Renal cortex interstitium (tissue), 11 donors: ENCODE measurements at regions not wholly inside any gene's neighbourhood (a gene's known extent, or its start where the extent isn't known, plus 50 kb on each side); places are given as distances from the start of the nearest gene placed in this dataset.

ENCODE experiments used
- DNase-seq, 11 donors: peaks; one replicate each; pipeline ENCODE4 v3.0.0-alpha.2; 2013; ENCODE audit warnings: low read depth in 9 of 11, low spot score in 4 of 11; ENCODE audit errors: extremely low read depth in 1 of 11

GRCh38 chr3:3745693-3746092 is 53.5 kb upstream of the LRRN1 start:
- DNase-seq = no peak

GRCh38 chr3:3744826-3745225 is 54.4 kb upstream of the LRRN1 start:
- no peak for DNase-seq

DNA sequence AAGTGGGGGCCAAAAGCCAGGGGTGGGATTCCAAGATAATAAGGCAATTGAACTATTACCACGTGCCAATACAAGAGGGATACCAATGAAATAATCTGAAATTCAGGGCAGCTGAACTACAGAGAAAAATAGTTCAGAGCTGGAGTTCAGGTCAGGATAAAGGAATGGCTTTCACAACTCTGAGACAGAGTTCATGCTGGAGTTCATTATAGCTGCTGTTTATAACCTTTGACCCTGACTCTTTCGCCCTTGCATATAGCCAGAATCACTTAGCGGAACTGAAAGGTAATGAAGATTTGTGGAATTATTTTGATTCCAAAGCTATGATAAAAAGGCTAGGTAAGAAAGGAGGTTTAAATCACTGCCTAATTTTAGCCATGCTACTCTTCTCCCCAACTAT is 55.5 kb upstream of the LRRN1 start:
- DNase-seq = no peak

DNA sequence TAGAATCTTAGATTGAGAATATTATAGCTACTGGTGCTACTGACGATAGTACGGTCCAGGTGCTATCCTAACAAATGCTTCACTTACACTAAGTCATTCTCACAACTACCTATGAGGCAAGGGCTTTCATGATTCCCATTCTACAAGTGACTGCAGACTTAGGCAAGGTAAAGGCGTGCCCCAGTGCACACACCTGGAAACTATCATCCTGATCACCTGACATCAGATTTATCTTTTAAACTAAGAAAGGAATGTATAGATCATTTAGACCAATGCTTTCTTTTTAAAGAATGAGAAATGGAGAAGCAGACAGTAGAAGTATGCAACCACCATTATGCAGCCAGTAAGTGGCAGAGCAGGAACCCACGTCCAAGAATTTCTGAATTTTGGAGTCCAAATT is 59.2 kb upstream of the LRRN1 start:
- DNase-seq = no peak

DNA sequence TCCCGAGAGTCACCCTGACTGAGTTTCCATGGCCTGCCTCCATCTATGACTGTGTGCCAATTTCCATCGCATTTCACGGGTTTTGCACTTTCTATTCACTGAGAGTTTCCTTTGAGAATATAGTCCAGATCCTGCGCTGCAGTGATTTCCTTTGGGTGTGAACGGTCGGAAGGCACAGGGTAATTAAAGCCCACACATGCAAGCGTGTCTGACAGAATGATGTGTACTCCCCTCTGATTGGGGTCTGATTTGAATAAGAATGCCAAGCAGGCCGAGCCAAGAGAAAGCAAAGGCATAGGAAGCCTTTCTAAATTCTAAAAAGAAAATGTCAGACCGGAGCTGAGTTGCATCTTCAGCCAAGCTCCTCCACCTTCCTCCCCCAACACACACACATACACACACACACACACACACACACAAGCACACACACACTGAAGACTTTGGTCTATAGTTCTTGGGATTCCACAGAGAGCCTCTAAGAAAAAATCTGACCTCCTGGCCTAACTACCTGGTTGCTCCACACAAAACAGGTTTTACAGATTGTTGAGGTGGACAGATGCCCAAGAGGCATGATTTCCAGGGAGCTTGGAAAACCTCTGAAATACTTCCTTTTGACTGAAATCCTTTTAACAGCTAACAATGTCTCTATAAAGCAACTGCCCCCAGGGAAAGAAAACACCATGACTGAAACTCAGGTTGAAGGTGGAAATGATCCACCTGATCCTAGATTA is 59.7 kb upstream of the LRRN1 start:
- DNase-seq = peak in 5 of 11 donors; percentile 1 to 23 (median 9)

DNA sequence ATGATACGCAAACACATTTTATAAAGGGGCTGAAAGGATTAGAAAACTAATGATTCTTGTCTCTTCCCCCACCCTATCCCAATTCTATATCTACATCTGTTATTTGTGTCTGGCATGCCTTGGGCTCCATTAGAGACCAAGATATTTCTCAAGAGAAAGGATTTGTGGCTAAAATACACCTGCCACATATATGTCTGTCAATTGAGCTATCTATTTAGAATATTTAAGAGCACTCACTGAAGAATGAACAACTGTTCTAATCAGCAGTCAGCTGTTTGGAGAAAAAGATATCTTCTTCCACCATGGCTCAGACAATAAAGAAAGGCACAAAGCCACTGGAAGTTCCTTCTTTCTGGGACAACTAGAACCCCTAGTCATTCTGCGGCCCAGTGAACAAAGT is 61.7 kb upstream of the LRRN1 start:
- no peak for DNase-seq

DNA sequence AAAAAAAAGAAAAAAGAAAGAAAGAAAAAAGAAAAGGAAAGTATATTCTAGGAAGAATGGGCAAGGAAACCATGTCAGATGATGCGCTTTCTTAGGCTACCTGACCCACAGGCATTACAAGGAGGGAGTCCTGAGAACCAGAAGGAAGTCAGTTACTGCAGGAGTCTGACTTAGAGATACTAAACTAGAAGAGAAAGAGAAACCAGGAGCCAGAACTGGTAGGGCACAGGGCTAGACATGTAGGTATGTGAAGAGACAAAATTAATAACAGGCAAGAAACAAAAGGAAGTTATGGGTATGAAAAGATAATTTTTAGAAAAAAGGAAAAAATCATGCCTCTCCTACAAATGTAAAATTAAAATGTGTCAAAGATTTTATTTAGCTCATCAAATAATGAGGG is 63.3 kb upstream of the LRRN1 start:
- no peak for DNase-seq

GRCh38 chr3:3734881-3735280 is 64.3 kb upstream of the LRRN1 start:
- no peak for DNase-seq

DNA sequence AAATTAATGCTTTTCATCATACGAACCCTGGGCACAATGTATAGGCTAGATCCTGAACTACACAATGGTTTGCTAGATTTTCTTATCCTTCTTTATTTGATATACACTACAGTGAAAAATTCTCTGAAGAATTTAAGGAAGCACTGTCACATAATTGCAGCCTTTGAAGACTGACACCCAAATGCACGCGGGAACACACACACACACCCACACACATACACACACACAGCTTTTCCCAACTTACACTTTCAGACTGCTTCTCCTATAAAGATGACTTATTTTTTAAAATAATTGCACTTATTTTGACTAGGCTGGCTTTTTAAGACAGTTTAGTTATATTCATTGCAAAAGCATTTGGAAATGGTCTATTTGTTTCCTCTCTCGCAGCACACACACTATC is 70.0 kb upstream of the LRRN1 start:
- DNase-seq = no peak

DNA sequence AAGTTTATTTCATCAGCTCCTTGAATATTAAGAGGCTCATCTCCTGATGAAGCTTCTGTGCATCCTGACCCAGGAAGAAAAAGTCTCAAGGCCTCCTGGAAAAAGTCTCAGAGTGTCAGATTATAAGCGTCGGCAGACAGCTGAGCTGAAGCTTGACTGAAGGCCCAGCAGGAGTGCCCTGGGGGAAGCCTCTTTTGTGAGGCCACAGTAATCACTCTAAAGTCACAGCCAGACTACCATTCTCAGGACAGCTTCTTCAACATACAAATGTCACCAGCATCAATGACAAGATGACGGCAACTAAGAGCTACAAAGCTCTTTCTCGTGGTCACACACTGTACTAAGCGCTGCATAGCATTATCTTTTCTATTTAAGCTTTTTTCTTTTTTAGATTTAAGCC is 72.7 kb upstream of the LRRN1 start:
- no peak for DNase-seq

DNA sequence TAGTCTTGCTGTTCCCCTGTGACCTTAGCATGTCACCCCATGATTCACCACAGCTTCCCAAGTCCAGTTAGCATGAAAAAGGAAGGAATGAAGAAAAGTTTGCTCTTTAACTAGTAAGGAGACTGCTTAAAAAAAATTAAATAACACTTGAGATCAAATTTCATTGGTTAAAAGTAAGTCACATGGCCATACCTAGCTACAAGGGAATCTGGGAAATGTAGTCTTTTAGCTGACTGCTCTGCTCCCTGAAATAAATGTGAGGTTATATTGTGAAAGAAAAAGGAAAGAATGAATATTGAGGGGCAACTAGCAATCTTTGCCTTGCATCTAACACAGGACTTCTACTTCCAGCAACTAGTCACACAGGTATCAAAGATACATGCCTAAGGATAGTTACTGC is 84.7 kb upstream of the LRRN1 start:
- no peak for DNase-seq

DNA sequence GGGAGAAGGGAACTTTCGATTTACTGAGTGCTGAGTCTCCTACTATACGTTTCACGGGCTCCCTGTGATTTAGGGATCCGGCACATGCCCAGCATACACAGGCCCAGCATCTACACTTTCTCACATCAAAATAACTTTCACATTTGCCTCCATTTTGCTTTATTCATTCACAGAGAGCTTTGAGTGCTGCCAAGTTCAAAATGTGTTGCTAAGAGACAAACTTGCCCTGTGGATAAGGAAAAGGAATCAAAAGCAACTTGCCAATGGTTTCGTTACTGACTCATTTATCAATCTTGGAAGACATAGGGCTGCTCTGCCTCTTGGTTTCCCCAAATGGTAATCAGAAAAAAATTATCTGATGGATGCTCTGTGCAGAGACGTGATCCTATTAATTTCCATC is 86.3 kb upstream of the LRRN1 start:
- DNase-seq = no peak

GRCh38 chr3:3708769-3709115 is 90.5 kb upstream of the LRRN1 start:
- DNase-seq = no peak

- DNase-seq = peak in 3 of 11 donors; percentile 4 to 8 (median 7)
Observed at GRCh38 chr3:3707858-3708768, 91.1 kb upstream of the LRRN1 start.

- no peak for DNase-seq
Observed at GRCh38 chr3:3705090-3705775, 94.0 kb upstream of the LRRN1 start.

DNA sequence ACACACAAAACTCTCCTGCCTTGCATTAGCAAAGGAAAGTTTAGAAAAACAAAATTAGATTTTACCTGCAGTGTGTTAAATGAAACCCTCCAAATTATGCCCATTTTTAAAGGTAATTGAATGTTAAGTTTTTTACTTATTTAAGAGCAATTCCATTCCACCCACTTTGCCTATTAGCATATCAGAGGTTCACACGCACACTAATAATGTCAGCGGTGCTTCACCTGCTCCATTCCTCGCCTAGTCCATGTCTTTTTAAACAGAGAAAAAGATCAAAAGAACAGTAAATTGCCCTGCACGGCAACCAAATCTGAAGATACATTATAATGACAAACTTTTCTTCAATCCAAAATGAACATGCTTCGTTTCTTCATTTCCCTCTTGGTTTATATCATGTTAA is 97.3 kb upstream of the LRRN1 start:
- DNase-seq = no peak

DNA sequence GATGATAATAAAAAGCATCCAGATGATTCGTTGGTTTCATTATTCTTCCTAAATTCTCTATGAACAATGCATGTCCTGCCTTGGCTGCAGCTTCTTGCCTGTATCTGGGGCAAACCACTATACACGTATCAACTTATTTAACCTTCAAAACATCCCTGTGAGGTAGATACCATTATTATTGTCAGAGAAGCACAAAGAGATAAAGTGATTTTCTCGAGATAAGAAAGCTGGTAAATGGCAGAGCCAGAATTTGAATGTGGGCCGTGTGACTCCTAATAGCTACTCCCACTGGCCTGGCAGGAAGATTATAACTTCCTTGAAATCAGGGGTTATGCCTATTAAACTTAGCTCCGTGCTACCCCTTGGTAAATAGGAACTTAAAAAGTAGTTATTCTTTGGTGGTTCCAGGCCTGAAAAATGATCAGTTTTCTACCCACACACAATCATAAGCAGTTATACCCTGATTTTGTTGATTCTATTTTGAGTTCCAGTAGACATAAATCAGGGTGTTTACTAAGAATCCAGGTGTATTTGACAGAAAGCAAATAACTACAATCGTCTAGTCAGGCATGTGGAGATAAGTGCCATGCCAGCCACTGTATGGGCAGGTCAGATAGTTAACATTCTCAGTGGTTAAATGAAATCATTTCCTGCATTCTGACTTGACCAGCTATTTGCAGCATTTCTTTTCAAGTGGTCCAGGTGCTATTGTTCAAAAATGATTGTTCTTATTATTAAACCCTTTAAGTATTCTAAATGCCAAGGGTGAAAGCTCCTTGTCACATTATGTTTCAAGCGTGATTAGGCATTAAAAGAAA is 99.2 kb upstream of the LRRN1 start:
- no peak for DNase-seq

GRCh38 chr3:3699407-3699806 is 99.8 kb upstream of the LRRN1 start:
- DNase-seq = no peak

DNA sequence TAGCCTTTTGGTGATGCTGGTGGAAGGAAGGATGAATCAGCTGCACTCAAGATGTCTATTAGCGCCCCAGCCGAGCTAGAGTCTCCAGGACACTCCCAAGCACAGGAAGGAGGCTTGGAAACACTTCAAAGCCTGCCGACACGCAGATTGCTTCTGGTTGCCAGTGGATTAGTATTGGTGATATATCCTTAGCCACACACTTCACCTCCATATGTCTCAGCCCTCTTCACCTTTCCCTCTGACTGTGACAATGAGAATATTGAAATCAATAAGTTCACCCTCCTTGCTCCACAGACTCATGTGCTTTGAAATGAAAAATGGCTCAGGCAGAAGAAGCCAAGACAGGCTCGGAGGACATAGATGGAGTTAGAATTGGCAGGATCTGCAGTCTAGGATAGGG is 102.9 kb upstream of the LRRN1 start:
- DNase-seq = no peak
